ENCODE measurements at regions not wholly inside any gene's neighbourhood (a gene's known extent, or its start where the extent isn't known, plus 50 kb on each side); places are given as distances from the start of the nearest gene placed in this dataset.

DNA sequence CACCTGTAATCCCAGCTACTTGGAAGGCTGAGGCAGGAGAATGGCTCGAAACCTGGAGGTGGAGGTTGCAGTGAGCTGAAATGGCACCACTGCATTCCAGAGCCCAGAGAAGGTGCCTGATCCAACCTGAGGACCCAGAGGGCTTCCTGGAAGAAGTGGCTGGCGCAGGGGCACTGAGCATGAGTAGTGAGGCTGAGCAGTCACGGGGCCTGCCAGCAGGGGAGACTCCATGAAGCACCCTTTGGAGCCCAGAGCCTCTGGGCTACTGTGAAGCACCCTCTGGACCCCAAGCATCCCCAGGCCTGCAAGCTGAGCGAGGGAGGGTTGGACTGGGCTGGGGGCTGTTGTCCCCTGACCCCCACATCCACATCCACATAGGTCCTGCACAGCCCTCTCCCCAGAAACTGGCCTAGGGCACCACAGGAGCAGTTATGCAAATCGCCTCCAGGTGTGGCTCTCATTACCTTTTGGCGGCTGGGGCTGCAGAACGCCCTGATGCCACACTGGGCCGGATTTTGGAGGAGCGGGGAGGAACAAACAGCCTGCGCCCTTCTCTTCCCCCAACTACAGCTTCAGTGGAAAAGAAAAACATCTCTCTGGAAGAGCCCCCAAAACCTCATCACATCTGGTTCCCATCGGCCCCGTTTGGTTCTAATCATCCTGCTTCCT lies 78.2 kb upstream of the TARDBP start:
- peaks cover 2% of the 10 kb centered on the region for H3K27me3 Mint-ChIP-seq
- TF ChIP-seq, protein P1, sequence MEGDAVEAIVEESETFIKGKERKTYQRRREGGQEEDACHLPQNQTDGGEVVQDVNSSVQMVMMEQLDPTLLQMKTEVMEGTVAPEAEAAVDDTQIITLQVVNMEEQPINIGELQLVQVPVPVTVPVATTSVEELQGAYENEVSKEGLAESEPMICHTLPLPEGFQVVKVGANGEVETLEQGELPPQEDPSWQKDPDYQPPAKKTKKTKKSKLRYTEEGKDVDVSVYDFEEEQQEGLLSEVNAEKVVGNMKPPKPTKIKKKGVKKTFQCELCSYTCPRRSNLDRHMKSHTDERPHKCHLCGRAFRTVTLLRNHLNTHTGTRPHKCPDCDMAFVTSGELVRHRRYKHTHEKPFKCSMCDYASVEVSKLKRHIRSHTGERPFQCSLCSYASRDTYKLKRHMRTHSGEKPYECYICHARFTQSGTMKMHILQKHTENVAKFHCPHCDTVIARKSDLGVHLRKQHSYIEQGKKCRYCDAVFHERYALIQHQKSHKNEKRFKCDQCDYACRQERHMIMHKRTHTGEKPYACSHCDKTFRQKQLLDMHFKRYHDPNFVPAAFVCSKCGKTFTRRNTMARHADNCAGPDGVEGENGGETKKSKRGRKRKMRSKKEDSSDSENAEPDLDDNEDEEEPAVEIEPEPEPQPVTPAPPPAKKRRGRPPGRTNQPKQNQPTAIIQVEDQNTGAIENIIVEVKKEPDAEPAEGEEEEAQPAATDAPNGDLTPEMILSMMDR (IDR thresholded peaks at IDR 0.05), result no peak
- Histone ChIP-seq H3K4me3 (ENCODE audit: low read length) (no peak overlapping the region), H3K4me1 (ENCODE audit: insufficient read depth, low read length) (peaks cover 19% of the 10 kb centered on the region), H3K9me3 (ENCODE audit: control insufficient read depth in 1 of 2, insufficient read depth in 1 of 2, low read length in 2 of 2) (peaks cover 0 to 5% of the 10 kb centered on the region in 2 experiments), H3K27me3 (ENCODE audit: control insufficient read depth in 1 of 2, insufficient read depth in 2 of 2, low read length in 2 of 2) (no peaks in the 10 kb centered on the region), H3K27ac (ENCODE audit: low read depth in 1 of 2, low read length in 2 of 2) (no peak overlapping the region), H3K36me3 (ENCODE audit: insufficient read depth, low read length) (no peaks in the 10 kb centered on the region)
- intact Hi-C loops (cut with DNase I, micrococcal nuclease), result no loop called here
- H3K4me3 Mint-ChIP-seq, result no peak overlapping the region
- H3K4me1 Mint-ChIP-seq (ENCODE audit: low read depth), result peaks cover 31% of the 10 kb centered on the region
- ATAC-seq (ENCODE audit: poor library complexity) (no peak), DNase-seq (no peak)
- no peaks in the 10 kb centered on the region for H3K36me3 Mint-ChIP-seq (ENCODE audit: low read depth)
- H3K9me3 Mint-ChIP-seq, result no peaks in the 10 kb centered on the region
- H3K27ac Mint-ChIP-seq, result no peak overlapping the region
- ChIA-PET POLR2A (no interaction called here), CTCF (no interaction called here)

DNA sequence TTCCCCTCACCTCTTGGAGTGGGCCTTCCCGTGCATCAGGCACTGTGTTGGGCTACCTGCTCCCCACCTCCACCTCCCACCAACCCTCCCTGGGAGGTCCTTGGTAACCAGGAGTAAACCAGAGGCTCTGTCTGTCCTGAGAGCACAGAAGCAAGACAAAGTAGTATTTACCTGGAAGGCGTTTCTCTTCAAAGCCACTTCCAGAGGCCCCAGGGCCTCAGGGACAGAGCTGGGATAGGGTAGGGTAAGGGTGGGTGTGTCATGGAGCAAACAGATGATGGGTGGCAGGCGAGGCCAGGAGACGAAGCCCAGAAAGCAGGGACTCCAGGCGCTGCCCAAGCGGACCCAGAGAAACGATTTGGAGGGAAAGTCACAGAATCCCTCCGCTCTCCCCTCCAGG lies 77.2 kb upstream of the TARDBP start:
- Mint-ChIP-seq H3K27ac (no peak overlapping the region), H3K27me3 (peaks cover 11% of the 10 kb centered on the region), H3K9me3 (no peaks in the 10 kb centered on the region), H3K4me3 (no peak overlapping the region), H3K4me1 (ENCODE audit: low read depth) (peaks cover 41% of the 10 kb centered on the region), H3K36me3 (ENCODE audit: low read depth) (no peaks in the 10 kb centered on the region)
- no peak overlapping the region for H3K4me3 ChIP-seq (ENCODE audit: low read length)
- CTCF ChIA-PET, result no interaction called here
- no peak overlapping the region for H3K27ac ChIP-seq (ENCODE audit: low read depth in 1 of 2, low read length in 2 of 2)
- no peaks in the 10 kb centered on the region for H3K27me3 ChIP-seq (ENCODE audit: control insufficient read depth in 1 of 2, insufficient read depth in 2 of 2, low read length in 2 of 2)
- no peak for DNase-seq
- no peaks in the 10 kb centered on the region for H3K36me3 ChIP-seq (ENCODE audit: insufficient read depth, low read length)
- POLR2A ChIA-PET, result no interaction called here
- no peak for ATAC-seq (ENCODE audit: poor library complexity)
- H3K4me1 ChIP-seq (ENCODE audit: insufficient read depth, low read length), result peaks cover 29% of the 10 kb centered on the region
- intact Hi-C loops (cut with DNase I, micrococcal nuclease), result no loop called here
- H3K9me3 ChIP-seq (ENCODE audit: control insufficient read depth in 1 of 2, insufficient read depth in 1 of 2, low read length in 2 of 2), result peaks cover 0 to 3% of the 10 kb centered on the region in 2 experiments
- TF ChIP-seq, protein P1 (IDR thresholded peaks at IDR 0.05), result no peak

DNA sequence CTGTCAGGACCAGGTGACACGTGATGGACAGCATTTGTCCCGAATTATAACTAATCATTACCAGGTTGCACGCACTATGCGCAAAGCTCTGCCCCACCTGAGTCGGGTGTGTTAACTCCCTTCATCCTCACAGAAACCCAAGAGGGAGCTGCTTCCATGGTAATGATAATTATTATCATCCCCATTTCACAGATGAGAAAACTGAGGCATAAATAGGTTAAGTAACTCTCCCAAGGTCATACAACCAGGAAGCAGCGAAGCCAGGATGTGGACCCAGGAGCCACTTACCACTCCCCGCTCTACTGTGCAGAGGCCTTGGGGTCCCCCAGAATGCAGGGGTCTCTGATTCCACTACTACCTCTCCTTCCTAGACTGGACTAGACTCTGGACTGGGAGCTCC lies 76.7 kb upstream of the TARDBP start:
- ChIA-PET POLR2A (no interaction called here), CTCF (no interaction called here)
- Mint-ChIP-seq H3K27ac (no peak overlapping the region), H3K36me3 (ENCODE audit: low read depth) (no peaks in the 10 kb centered on the region), H3K9me3 (no peaks in the 10 kb centered on the region), H3K4me3 (no peak overlapping the region), H3K4me1 (ENCODE audit: low read depth) (peaks cover 45% of the 10 kb centered on the region), H3K27me3 (peaks cover 15% of the 10 kb centered on the region)
- H3K27ac ChIP-seq (ENCODE audit: low read depth in 1 of 2, low read length in 2 of 2), result no peak overlapping the region
- no peak for ATAC-seq (ENCODE audit: poor library complexity)
- TF ChIP-seq, protein P1 (IDR thresholded peaks at IDR 0.05), result no peak
- H3K4me1 ChIP-seq (ENCODE audit: insufficient read depth, low read length), result peaks cover 34% of the 10 kb centered on the region
- intact Hi-C loops (cut with DNase I, micrococcal nuclease), result no loop called here
- H3K27me3 ChIP-seq (ENCODE audit: control insufficient read depth in 1 of 2, insufficient read depth in 2 of 2, low read length in 2 of 2), result no peaks in the 10 kb centered on the region
- no peak for DNase-seq
- peaks cover 0 to 3% of the 10 kb centered on the region in 2 experiments for H3K9me3 ChIP-seq (ENCODE audit: control insufficient read depth in 1 of 2, insufficient read depth in 1 of 2, low read length in 2 of 2)
- no peak overlapping the region for H3K4me3 ChIP-seq (ENCODE audit: low read length)
- no peaks in the 10 kb centered on the region for H3K36me3 ChIP-seq (ENCODE audit: insufficient read depth, low read length)

Data from CD4-positive, alpha-beta T cell (primary cell).